ENCODE measurements at regions not wholly inside any gene's neighbourhood (a gene's known extent, or its start where the extent isn't known, plus 50 kb on each side); places are given as distances from the start of the nearest gene placed in this dataset.

- TF ChIP-seq POLR2A (IDR thresholded peaks at IDR 0.05) (no peak), CTCF (IDR thresholded peaks at IDR 0.05) (no peak), EP300 (IDR thresholded peaks at IDR 0.05; ENCODE audit: low read depth) (no peak), POLR2AphosphoS5 (IDR thresholded peaks at IDR 0.05) (peak in 1 of 3 donors; percentile 49)
Observed at GRCh38 chr12:89960607-89961394, 252.2 kb upstream of the ATP2B1 start.

Measured in transverse colon (tissue), 4 donors.